GM06990 (cell line): ENCODE measurements at regions not wholly inside any gene's neighbourhood (a gene's known extent, or its start where the extent isn't known, plus 50 kb on each side); places are given as distances from the start of the nearest gene placed in this dataset.

Experiments
- DNase-seq: peaks from one replicate; pipeline ENCODE4 v3.0.0-alpha.2; 2011; ENCODE audit not compliant: insufficient read length; ENCODE audit errors: extremely low read depth
- H3K27me3 ChIP-seq: replicated peaks from 2 replicates; pipeline ENCODE4 v1.6.0; 2011; ENCODE audit warnings: low read length; ENCODE audit not compliant: control insufficient read depth, insufficient read depth
- H3K36me3 ChIP-seq: 2 replicates; pipeline ENCODE4 v1.5.1; 2011; ENCODE audit warnings: low read length; ENCODE audit not compliant: control insufficient read depth, insufficient read depth
- H3K4me3 ChIP-seq: replicated peaks from 2 replicates; pipeline ENCODE4 v1.5.1; 2011; ENCODE audit warnings: low read depth, mild to moderate bottlenecking, control low read depth, low read length
- TF ChIP-seq, protein P1 (sequence below): IDR thresholded peaks from 2 replicates; pipeline ENCODE4 v1.5.1; 2011; ENCODE audit warnings: low read length, control low read depth, mild to moderate bottlenecking, inconsistent platforms; ENCODE audit not compliant: insufficient read depth, poor library complexity, severe bottlenecking

DNA sequence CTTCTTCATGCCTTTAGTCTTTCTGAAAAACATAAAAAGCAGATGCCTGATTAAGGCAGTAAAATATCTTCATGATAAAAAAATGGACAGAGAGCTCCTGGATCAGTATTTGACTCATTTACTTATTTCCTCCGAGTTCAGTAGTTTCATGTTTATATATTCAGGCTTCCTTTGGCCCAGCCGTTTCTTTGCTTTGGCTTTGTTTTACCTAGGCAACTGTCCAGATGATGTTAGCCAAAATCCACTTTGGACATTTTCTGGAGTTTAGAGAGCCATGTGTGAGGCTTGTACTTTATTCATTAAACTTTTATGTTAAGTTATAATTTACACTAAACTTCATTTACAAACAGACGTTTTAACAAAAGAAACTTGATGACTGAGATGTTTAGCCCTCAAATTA lies 307.1 kb upstream of the RSPO3 start:
- TF ChIP-seq, protein P1, sequence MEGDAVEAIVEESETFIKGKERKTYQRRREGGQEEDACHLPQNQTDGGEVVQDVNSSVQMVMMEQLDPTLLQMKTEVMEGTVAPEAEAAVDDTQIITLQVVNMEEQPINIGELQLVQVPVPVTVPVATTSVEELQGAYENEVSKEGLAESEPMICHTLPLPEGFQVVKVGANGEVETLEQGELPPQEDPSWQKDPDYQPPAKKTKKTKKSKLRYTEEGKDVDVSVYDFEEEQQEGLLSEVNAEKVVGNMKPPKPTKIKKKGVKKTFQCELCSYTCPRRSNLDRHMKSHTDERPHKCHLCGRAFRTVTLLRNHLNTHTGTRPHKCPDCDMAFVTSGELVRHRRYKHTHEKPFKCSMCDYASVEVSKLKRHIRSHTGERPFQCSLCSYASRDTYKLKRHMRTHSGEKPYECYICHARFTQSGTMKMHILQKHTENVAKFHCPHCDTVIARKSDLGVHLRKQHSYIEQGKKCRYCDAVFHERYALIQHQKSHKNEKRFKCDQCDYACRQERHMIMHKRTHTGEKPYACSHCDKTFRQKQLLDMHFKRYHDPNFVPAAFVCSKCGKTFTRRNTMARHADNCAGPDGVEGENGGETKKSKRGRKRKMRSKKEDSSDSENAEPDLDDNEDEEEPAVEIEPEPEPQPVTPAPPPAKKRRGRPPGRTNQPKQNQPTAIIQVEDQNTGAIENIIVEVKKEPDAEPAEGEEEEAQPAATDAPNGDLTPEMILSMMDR: no peak
- no peak for DNase-seq
- no peaks in the 10 kb centered on the region for H3K36me3 ChIP-seq
- no peaks in the 10 kb centered on the region for H3K27me3 ChIP-seq
- H3K4me3 ChIP-seq: no peak overlapping the region

DNA sequence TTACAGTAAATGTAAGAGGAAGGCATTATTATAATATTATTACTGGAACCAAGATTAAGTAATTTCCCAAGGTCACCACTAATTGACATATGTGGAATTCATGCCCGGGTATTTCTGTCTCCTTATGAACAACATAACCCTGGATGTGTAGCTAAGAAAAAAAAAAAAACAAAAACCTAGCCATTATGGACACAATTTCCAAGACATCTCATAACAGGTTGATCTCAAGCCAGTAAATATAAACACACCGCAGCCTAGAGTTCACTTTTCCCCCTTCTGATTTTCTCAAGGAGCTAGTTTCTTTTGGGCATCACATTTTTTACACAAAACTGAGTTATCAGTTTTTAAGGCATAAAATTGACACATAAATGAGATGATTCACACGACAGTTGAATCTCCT lies 306.5 kb upstream of the RSPO3 start:
- no peaks in the 10 kb centered on the region for H3K27me3 ChIP-seq

DNA sequence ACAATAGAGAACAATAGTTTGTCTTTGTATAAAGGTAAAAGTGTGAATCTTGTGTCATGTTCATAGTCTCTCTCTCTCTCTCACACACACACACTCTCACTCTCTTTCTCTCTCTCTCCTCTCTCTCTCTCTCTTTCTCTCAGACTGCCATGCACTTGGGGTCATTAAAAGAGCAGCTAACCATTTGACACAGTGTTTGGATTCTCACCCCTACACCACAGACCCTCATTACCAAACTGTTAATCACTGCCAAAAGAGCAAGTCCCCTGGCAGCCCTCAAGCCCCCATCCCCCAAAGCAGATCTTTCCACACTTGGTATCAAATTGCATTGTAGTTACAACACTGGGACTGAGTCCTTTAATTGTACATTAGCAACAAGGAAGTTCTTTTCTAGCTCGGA lies 305.8 kb upstream of the RSPO3 start:
- TF ChIP-seq, protein P1: no peak
- no peaks in the 10 kb centered on the region for H3K36me3 ChIP-seq
- no peak for DNase-seq
- no peak overlapping the region for H3K4me3 ChIP-seq
- no peaks in the 10 kb centered on the region for H3K27me3 ChIP-seq

More for the DNA sequence above, 306.5 kb upstream of the RSPO3 start:
- TF ChIP-seq, protein P1: no peak
- DNase-seq: no peak
- no peak overlapping the region for H3K4me3 ChIP-seq
- no peaks in the 10 kb centered on the region for H3K36me3 ChIP-seq

DNA sequence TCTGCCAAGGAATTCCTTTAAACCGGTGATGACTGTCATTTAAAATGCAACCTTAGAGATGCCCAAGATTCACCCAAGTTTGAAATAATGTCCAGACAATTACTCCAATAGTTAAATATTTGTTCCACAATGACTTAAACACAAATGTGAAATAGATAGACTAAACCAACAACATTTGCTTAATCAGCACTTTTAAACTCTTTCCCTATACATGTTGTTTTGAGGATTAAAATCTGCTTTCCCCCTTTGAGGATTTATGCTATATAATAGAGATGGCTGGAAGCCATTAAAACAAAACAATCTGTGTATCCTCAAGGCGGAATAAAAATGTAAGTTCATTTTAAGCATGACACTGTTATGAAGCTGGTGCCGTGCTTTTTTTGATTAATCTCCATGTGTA lies 297.8 kb upstream of the RSPO3 start:
- no peak overlapping the region for H3K4me3 ChIP-seq
- TF ChIP-seq, protein P1: no peak

DNA sequence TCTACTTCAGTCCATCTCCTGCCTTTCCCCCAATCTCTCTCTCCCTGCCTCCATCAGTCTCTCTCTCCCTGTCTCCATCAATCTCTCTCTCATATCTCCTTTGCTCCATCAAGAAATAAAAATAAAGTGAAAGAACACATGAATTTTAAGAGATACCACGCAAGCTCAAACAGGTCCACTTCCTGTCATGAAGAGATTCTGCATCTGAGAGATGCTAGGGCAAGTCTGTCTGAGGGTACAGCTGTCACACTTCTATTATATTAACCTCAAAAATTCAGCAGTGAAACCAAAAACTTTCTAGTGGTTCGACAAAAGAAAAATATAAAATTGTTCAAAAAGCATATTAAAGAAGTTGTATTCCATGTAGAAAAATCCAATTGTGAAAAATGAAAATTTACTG lies 296.8 kb upstream of the RSPO3 start:
- DNase-seq: no peak
- H3K4me3 ChIP-seq: no peak overlapping the region
- no peaks in the 10 kb centered on the region for H3K36me3 ChIP-seq
- TF ChIP-seq, protein P1: no peak
- no peaks in the 10 kb centered on the region for H3K27me3 ChIP-seq

More for the DNA sequence above, 297.8 kb upstream of the RSPO3 start:
- H3K36me3 ChIP-seq: no peaks in the 10 kb centered on the region
- no peak for DNase-seq
- H3K27me3 ChIP-seq: no peaks in the 10 kb centered on the region

DNA sequence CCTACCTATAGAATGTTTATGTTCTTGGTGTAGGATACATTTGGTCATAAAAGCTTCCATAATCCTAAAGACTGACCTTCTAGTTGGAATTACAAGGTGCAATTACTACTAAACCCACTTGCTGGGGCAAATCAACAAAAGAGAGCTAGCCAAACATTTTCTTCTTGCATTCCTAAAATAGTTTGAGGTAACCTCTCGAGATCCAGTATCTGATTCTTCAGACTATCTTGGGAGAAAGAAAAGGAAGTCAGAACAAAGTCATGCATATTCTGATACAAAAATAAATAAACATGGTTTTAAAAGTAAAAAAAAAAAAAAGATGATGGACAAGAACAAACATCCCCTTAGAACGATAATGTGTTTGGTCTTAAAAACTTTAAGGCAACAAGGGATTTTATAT lies 294.2 kb upstream of the RSPO3 start:
- no peak for DNase-seq
- TF ChIP-seq, protein P1: no peak
- H3K4me3 ChIP-seq: no peak overlapping the region
- no peaks in the 10 kb centered on the region for H3K27me3 ChIP-seq
- no peaks in the 10 kb centered on the region for H3K36me3 ChIP-seq
